ENCODE measurements at regions not wholly inside any gene's neighbourhood (a gene's known extent, or its start where the extent isn't known, plus 50 kb on each side); places are given as distances from the start of the nearest gene placed in this dataset.

- no peak for TF ChIP-seq CTCF (IDR thresholded peaks at IDR 0.05 in 4 of 5, conservative IDR thresholded peaks at IDR 0.05 in 1 of 5)
- TF ChIP-seq POLR2A (IDR thresholded peaks at IDR 0.05) = no peak
These were observed 116.6 kb upstream of the EFEMP1 start for GRCh38 chr2:56040189-56040588.

Measured in gastrocnemius medialis (tissue), 4 donors.